HG03342 (cell line): ENCODE measurements at regions not wholly inside any gene's neighbourhood (a gene's known extent, or its start where the extent isn't known, plus 50 kb on each side); places are given as distances from the start of the nearest gene placed in this dataset.

Experiments used
- ATAC-seq: cut with Tn5 transposase; IDR thresholded peaks from one replicate; pipeline ENCODE4 v1.9.1; 2021; ENCODE audit warnings: mild to moderate bottlenecking, moderate library complexity; ENCODE audit not compliant: unreplicated experiment

GRCh38 chr3:181764544-181764943 is 52.8 kb downstream of the SOX2 start:
- no peak for ATAC-seq

GRCh38 chr3:181770296-181770695 is 58.6 kb downstream of the SOX2 start:
- no peak for ATAC-seq

- no peak for ATAC-seq
Observed at GRCh38 chr3:181771120-181771519, 59.4 kb downstream of the SOX2 start.

GRCh38 chr3:181772166-181772565 is 60.4 kb downstream of the SOX2 start:
- no peak for ATAC-seq

- ATAC-seq: no peak
Observed at GRCh38 chr3:181773921-181774320, 62.2 kb downstream of the SOX2 start.

GRCh38 chr3:181782306-181782954 is 70.7 kb downstream of the SOX2 start:
- no peak for ATAC-seq

- no peak for ATAC-seq
Observed at GRCh38 chr3:181790561-181790960, 78.8 kb downstream of the SOX2 start.

- ATAC-seq: no peak
Observed at GRCh38 chr3:181791056-181791955, 79.6 kb downstream of the SOX2 start.

- ATAC-seq: no peak
Observed at GRCh38 chr3:181793006-181793405, 81.3 kb downstream of the SOX2 start.

- ATAC-seq: no peak
Observed at GRCh38 chr3:181794011-181794790, 82.5 kb downstream of the SOX2 start.

GRCh38 chr3:181796641-181797040 is 84.9 kb downstream of the SOX2 start:
- no peak for ATAC-seq

- no peak for ATAC-seq
Observed at GRCh38 chr3:181797431-181797830, 85.7 kb downstream of the SOX2 start.

GRCh38 chr3:181805703-181806102 is 94.0 kb downstream of the SOX2 start:
- ATAC-seq: no peak

GRCh38 chr3:181808053-181808452 is 96.3 kb downstream of the SOX2 start:
- ATAC-seq: no peak

GRCh38 chr3:181823716-181824115 is 112.0 kb downstream of the SOX2 start:
- no peak for ATAC-seq

- ATAC-seq: no peak
Observed at GRCh38 chr3:181824961-181825360, 113.2 kb downstream of the SOX2 start.

- no peak for ATAC-seq
Observed at GRCh38 chr3:181839039-181839915, 127.6 kb downstream of the SOX2 start.

GRCh38 chr3:181839916-181840297 is 128.2 kb downstream of the SOX2 start:
- no peak for ATAC-seq

- no peak for ATAC-seq
Observed at GRCh38 chr3:181844211-181844610, 132.5 kb downstream of the SOX2 start.

GRCh38 chr3:181847276-181847675 is 135.6 kb downstream of the SOX2 start:
- no peak for ATAC-seq

GRCh38 chr3:181851063-181851462 is 139.3 kb downstream of the SOX2 start:
- no peak for ATAC-seq
